Activated CD4-positive, alpha-beta T cell treated with anti-CD3 and anti-CD28 coated beads, Interleukin-2, amount 10 ng/mL, durations not matched to agents 24 days and 14 days (primary cell): ENCODE measurements at regions not wholly inside any gene's neighbourhood (a gene's known extent, or its start where the extent isn't known, plus 50 kb on each side); places are given as distances from the start of the nearest gene placed in this dataset.

Experiments used
- DNase-seq: peaks from one replicate; pipeline ENCODE4 v3.0.0; 2022
- H3K27ac Mint-ChIP-seq: one replicate; pipeline ENCODE4 v1.8.0; 2022; ENCODE audit warnings: mild to moderate bottlenecking, mixed read lengths
- H3K27me3 Mint-ChIP-seq: one replicate; pipeline ENCODE4 v1.8.0; 2022; ENCODE audit warnings: mixed read lengths
- H3K36me3 Mint-ChIP-seq: one replicate; pipeline ENCODE4 v1.8.0; 2022; ENCODE audit warnings: low read depth, mild to moderate bottlenecking, mixed read lengths
- H3K4me1 Mint-ChIP-seq: one replicate; pipeline ENCODE4 v1.8.0; 2021; ENCODE audit warnings: mixed read lengths
- H3K4me3 Mint-ChIP-seq: one replicate; pipeline ENCODE4 v1.8.0; 2022; ENCODE audit warnings: mild to moderate bottlenecking, moderate library complexity, mixed read lengths
- H3K9me3 Mint-ChIP-seq: one replicate; pipeline ENCODE4 v1.8.0; 2021; ENCODE audit warnings: mixed read lengths
- intact Hi-C: fragments of 100-400 bp; cut with micrococcal nuclease; formaldehyde crosslinking; loops from one replicate; pipeline ENCODE4 v1.15.1; 2023

- Mint-ChIP-seq H3K9me3 (no peaks in the 10 kb centered on the region), H3K27me3 (no peaks in the 10 kb centered on the region), H3K4me3 (no peak overlapping the region), H3K27ac (no peak overlapping the region), H3K36me3 (no peaks in the 10 kb centered on the region), H3K4me1 (no peaks in the 10 kb centered on the region)
- no peak for DNase-seq
- intact Hi-C loops: no loop called here
Observed at GRCh38 chr4:162221148-162221547, 57.3 kb upstream of the FSTL5 start.
